AG04450 (cell line): ENCODE measurements at regions not wholly inside any gene's neighbourhood (a gene's known extent, or its start where the extent isn't known, plus 50 kb on each side); places are given as distances from the start of the nearest gene placed in this dataset.

Source experiments
- CTCF ChIA-PET: fragments of 300-600, 350-600 bp; formaldehyde crosslinking; extraction: SDS; loops from one replicate; lab custom pipeline; 2022; ENCODE audit warnings: antibody characterized with exemption, inconsistent platforms; lab: Charles Lee
- POLR2A ChIA-PET: fragments of 350-600 bp; formaldehyde crosslinking; extraction: SDS; loops from one replicate; lab custom pipeline; 2021; ENCODE audit warnings: antibody characterized with exemption, inconsistent platforms; lab: Yijun Ruan, JAX
- DNase-seq: peaks from one replicate; pipeline ENCODE4 v3.0.0-alpha.2; 2011; ENCODE audit warnings: low read depth, low spot score
- H3K27ac ChIP-seq: one replicate; pipeline ENCODE4 v1.5.1; 2012; ENCODE audit warnings: low read depth, low read length, control low read depth
- H3K27me3 ChIP-seq: one replicate; pipeline ENCODE4 v1.6.0; 2012; ENCODE audit warnings: low read length; ENCODE audit not compliant: control insufficient read depth, insufficient read depth
- H3K4me3 ChIP-seq: 2 replicates; pipeline ENCODE4 v1.5.1; 2011; ENCODE audit warnings: mild to moderate bottlenecking, low read depth, low read length, control low read depth
- H3K9me3 ChIP-seq: 2 replicates; pipeline ENCODE4 v1.5.1; 2012; ENCODE audit warnings: low read length; ENCODE audit not compliant: control insufficient read depth, insufficient read depth
- TF ChIP-seq, protein P1 (sequence below): IDR thresholded peaks from 2 replicates; pipeline ENCODE4 v1.5.1; 2011; ENCODE audit warnings: low read depth, low read length, control low read depth, inconsistent platforms

GRCh38 chr4:123468479-123469031 is 72.0 kb downstream of the SPRY1 start:
- DNase-seq = no peak
- CTCF ChIA-PET = no interaction called here
- Histone ChIP-seq H3K9me3 (no peaks in the 10 kb centered on the region), H3K4me3 (no peak overlapping the region), H3K27me3 (no peaks in the 10 kb centered on the region), H3K27ac (no peak overlapping the region)
- TF ChIP-seq, protein P1, sequence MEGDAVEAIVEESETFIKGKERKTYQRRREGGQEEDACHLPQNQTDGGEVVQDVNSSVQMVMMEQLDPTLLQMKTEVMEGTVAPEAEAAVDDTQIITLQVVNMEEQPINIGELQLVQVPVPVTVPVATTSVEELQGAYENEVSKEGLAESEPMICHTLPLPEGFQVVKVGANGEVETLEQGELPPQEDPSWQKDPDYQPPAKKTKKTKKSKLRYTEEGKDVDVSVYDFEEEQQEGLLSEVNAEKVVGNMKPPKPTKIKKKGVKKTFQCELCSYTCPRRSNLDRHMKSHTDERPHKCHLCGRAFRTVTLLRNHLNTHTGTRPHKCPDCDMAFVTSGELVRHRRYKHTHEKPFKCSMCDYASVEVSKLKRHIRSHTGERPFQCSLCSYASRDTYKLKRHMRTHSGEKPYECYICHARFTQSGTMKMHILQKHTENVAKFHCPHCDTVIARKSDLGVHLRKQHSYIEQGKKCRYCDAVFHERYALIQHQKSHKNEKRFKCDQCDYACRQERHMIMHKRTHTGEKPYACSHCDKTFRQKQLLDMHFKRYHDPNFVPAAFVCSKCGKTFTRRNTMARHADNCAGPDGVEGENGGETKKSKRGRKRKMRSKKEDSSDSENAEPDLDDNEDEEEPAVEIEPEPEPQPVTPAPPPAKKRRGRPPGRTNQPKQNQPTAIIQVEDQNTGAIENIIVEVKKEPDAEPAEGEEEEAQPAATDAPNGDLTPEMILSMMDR = no peak
- POLR2A ChIA-PET = no interaction called here

DNA sequence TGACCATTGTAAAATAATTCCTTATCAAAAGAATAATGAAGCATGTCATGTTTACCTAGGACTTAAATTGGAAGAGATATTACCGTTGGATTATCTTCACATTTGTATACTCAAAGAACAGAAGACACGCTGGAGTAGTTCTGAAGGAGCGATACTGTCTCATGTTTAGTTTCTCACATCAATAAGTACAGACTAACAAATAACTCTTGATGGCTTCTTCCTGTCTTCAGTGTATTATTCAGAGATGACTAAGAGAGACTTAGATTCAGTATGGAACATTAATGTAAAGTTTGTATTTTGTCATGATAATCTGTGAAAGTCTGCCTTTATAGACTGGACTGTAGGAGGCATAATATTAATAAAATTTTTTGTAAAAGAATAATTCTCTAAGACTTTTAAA is 72.7 kb downstream of the SPRY1 start:
- Histone ChIP-seq H3K9me3 (no peaks in the 10 kb centered on the region), H3K27me3 (no peaks in the 10 kb centered on the region), H3K4me3 (no peak overlapping the region), H3K27ac (no peak overlapping the region)
- no peak for DNase-seq
- POLR2A ChIA-PET = no interaction called here
- TF ChIP-seq, protein P1 = no peak
- CTCF ChIA-PET = no interaction called here

- H3K27me3 ChIP-seq = no peaks in the 10 kb centered on the region
- TF ChIP-seq, protein P1 = no peak
- ChIA-PET POLR2A (no interaction called here), CTCF (no interaction called here)
- no peaks in the 10 kb centered on the region for H3K9me3 ChIP-seq
- DNase-seq = no peak
- H3K27ac ChIP-seq = no peak overlapping the region
- H3K4me3 ChIP-seq = no peak overlapping the region
Measured at GRCh38 chr4:123469696-123470095, 73.1 kb downstream of the SPRY1 start.

- CTCF ChIA-PET = no interaction called here
- DNase-seq = no peak
- Histone ChIP-seq H3K9me3 (no peaks in the 10 kb centered on the region), H3K4me3 (no peak overlapping the region), H3K27ac (no peak overlapping the region), H3K27me3 (no peaks in the 10 kb centered on the region)
- POLR2A ChIA-PET = no interaction called here
- TF ChIP-seq, protein P1 = no peak
Measured at GRCh38 chr4:123470640-123471039, 74.0 kb downstream of the SPRY1 start.

DNA sequence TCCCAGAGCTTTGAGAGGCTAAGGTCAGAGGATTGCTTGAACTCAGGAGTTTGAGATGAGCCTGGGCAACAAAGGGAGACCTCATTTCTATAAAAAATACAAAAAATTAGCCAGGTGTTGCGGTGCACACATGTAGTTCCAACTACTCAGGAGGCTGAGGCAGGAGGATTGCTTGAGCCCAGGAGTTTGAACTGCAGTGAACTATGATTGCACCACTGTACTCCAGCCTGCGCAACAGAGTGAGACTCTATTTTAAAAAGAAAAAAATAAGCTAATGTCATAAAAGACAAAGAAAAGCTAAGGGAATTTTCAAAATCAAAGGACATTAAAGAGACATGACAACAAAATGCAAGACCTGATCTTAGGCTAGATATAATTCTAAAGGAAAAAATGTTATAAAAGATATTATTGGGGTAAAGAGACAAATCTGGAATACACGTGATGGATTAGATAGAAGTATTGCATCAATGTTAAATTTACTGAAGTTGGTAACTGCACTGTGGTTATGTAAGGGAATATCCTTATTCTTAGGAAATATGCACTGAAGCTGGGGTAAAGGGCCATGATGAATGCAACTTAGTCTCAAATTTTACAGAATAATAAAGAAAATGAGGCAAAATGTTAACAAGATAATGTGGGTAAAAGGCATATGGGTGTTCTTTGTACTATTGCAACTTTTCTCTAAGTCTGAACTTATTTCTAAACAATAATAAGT is 75.2 kb downstream of the SPRY1 start:
- no peak overlapping the region for H3K4me3 ChIP-seq
- POLR2A ChIA-PET = no interaction called here
- H3K9me3 ChIP-seq = no peaks in the 10 kb centered on the region
- DNase-seq = no peak
- TF ChIP-seq, protein P1 = no peak
- no peak overlapping the region for H3K27ac ChIP-seq
- no peaks in the 10 kb centered on the region for H3K27me3 ChIP-seq
- CTCF ChIA-PET = no interaction called here
